HG03521 (cell line): ENCODE measurements at regions not wholly inside any gene's neighbourhood (a gene's known extent, or its start where the extent isn't known, plus 50 kb on each side); places are given as distances from the start of the nearest gene placed in this dataset.
"Not testable (repeated sequence)": the region's sequence is repeated elsewhere in the genome, so short reads cannot be mapped to it uniquely, and the experiment has no call there.

Experiments
- ATAC-seq: cut with Tn5 transposase; IDR thresholded peaks from one replicate; pipeline ENCODE4 v1.9.1; 2021; ENCODE audit warnings: mild to moderate bottlenecking, moderate library complexity; ENCODE audit not compliant: unreplicated experiment

- no peak for ATAC-seq
These were observed 663.2 kb upstream of the ANKRD30A start for GRCh38 chr10:36462194-36462593.

- not testable (repeated sequence) for ATAC-seq
These were observed 667.0 kb upstream of the ANKRD30A start for GRCh38 chr10:36458437-36458836.

GRCh38 chr10:36457751-36458150 is 667.6 kb upstream of the ANKRD30A start:
- ATAC-seq = no peak

- no peak for ATAC-seq
These were observed 669.8 kb upstream of the ANKRD30A start for GRCh38 chr10:36455526-36456133.

- ATAC-seq = no peak
These were observed 672.5 kb upstream of the ANKRD30A start for GRCh38 chr10:36452851-36453250.

- ATAC-seq = no peak
These were observed 673.9 kb upstream of the ANKRD30A start for GRCh38 chr10:36451391-36451970.

- no peak for ATAC-seq
These were observed 675.0 kb upstream of the ANKRD30A start for GRCh38 chr10:36450380-36450779.

GRCh38 chr10:36448760-36449691 is 676.4 kb upstream of the ANKRD30A start:
- no peak for ATAC-seq

GRCh38 chr10:36446881-36447280 is 678.5 kb upstream of the ANKRD30A start:
- ATAC-seq = no peak

- no peak for ATAC-seq
These were observed 682.2 kb upstream of the ANKRD30A start for GRCh38 chr10:36443233-36443632.

GRCh38 chr10:36441557-36441956 is 683.8 kb upstream of the ANKRD30A start:
- ATAC-seq = no peak

GRCh38 chr10:36440539-36440938 is 684.9 kb upstream of the ANKRD30A start:
- no peak for ATAC-seq

- no peak for ATAC-seq
These were observed 688.0 kb upstream of the ANKRD30A start for GRCh38 chr10:36437367-36437766.

- ATAC-seq = no peak
These were observed 696.9 kb upstream of the ANKRD30A start for GRCh38 chr10:36428507-36428906.

GRCh38 chr10:36425131-36425797 is 700.1 kb upstream of the ANKRD30A start:
- ATAC-seq = no peak

GRCh38 chr10:36424502-36424901 is 700.9 kb upstream of the ANKRD30A start:
- ATAC-seq = no peak

- ATAC-seq = no peak
These were observed 701.6 kb upstream of the ANKRD30A start for GRCh38 chr10:36423821-36424248.

GRCh38 chr10:36421992-36422391 is 703.4 kb upstream of the ANKRD30A start:
- no peak for ATAC-seq

GRCh38 chr10:36416513-36416912 is 708.9 kb upstream of the ANKRD30A start:
- no peak for ATAC-seq

GRCh38 chr10:36412942-36413341 is 712.5 kb upstream of the ANKRD30A start:
- ATAC-seq = no peak

- ATAC-seq = not testable (repeated sequence)
These were observed 725.2 kb upstream of the ANKRD30A start for GRCh38 chr10:36400238-36400637.
